Thoracic aorta (tissue), 2 donors: ENCODE measurements at regions not wholly inside any gene's neighbourhood (a gene's known extent, or its start where the extent isn't known, plus 50 kb on each side); places are given as distances from the start of the nearest gene placed in this dataset.
"Not testable (repeated sequence)": the region's sequence is repeated elsewhere in the genome, so short reads cannot be mapped to it uniquely, and the experiment has no call there.

Source experiments
- ATAC-seq: fragments of 150-250 bp; one replicate; pipeline ENCODE4 v1.8.0; 2017; ENCODE audit warnings: low read depth; ENCODE audit not compliant: insufficient number of reproducible peaks, low FRiP score
- DNase-seq: peaks from one replicate; pipeline ENCODE4 v3.0.0-alpha.2; 2020; ENCODE audit warnings: low spot score
- H3K27ac ChIP-seq, 2 donors: fragments of 200-600 bp; sonication (generic); 1 replicate in 1 of 2; 2 replicates in 1 of 2; pipeline ENCODE4 v1.5.1; 2016; ENCODE audit warnings: mild to moderate bottlenecking in 2 of 2, moderate library complexity in 2 of 2
- H3K27me3 ChIP-seq: fragments of 200-600 bp; sonication (generic); replicated peaks from 2 replicates; pipeline ENCODE4 v1.6.0; 2016; ENCODE audit warnings: mild to moderate bottlenecking; ENCODE audit not compliant: insufficient read depth
- H3K36me3 ChIP-seq: fragments of 200-600 bp; sonication (generic); one replicate; pipeline ENCODE4 v1.5.1; 2016
- H3K4me1 ChIP-seq, 2 donors: fragments of 200-600 bp; sonication (generic); 1 replicate in 1 of 2; 2 replicates in 1 of 2; pipeline versions ENCODE4 v1.5.1 to v1.6.0; 2016; ENCODE audit warnings: low read depth in 2 of 2, mild to moderate bottlenecking in 1 of 2; ENCODE audit not compliant: control insufficient read depth in 1 of 2
- H3K4me3 ChIP-seq: fragments of 200-600 bp; sonication (generic); 2 replicates; pipeline ENCODE4 v1.5.1; 2016; ENCODE audit warnings: mild to moderate bottlenecking
- H3K9me3 ChIP-seq: fragments of 200-600 bp; sonication (generic); 2 replicates; pipeline ENCODE4 v1.5.1; 2016

- not testable (repeated sequence) for ATAC-seq, H3K9me3 ChIP-seq, DNase-seq, H3K27ac ChIP-seq, H3K4me3 ChIP-seq, H3K27me3 ChIP-seq, H3K36me3 ChIP-seq, H3K4me1 ChIP-seq
These were observed 199.4 kb downstream of the BANP start for GRCh38 chr16:88150456-88151128.

- not testable (repeated sequence) for H3K36me3 ChIP-seq, H3K27ac ChIP-seq, DNase-seq, H3K27me3 ChIP-seq, H3K9me3 ChIP-seq, H3K4me3 ChIP-seq, ATAC-seq, H3K4me1 ChIP-seq
These were observed 199.9 kb downstream of the BANP start for GRCh38 chr16:88151129-88151499.

- not testable (repeated sequence) for H3K36me3 ChIP-seq, ATAC-seq, H3K4me1 ChIP-seq, H3K27me3 ChIP-seq, H3K4me3 ChIP-seq, H3K27ac ChIP-seq, H3K9me3 ChIP-seq, DNase-seq
These were observed 200.9 kb downstream of the BANP start for GRCh38 chr16:88151859-88152843.

GRCh38 chr16:88152879-88153278 lies 201.6 kb downstream of the BANP start:
- H3K4me3 ChIP-seq, H3K4me1 ChIP-seq, H3K27me3 ChIP-seq, DNase-seq, H3K9me3 ChIP-seq, ATAC-seq, H3K36me3 ChIP-seq, H3K27ac ChIP-seq: not testable (repeated sequence)

GRCh38 chr16:88153516-88153915 lies 202.3 kb downstream of the BANP start:
- DNase-seq, ATAC-seq, H3K27me3 ChIP-seq, H3K9me3 ChIP-seq, H3K27ac ChIP-seq, H3K36me3 ChIP-seq, H3K4me3 ChIP-seq, H3K4me1 ChIP-seq: not testable (repeated sequence)

GRCh38 chr16:88154886-88155285 lies 203.7 kb downstream of the BANP start:
- H3K4me3 ChIP-seq, H3K27me3 ChIP-seq, H3K27ac ChIP-seq, ATAC-seq, H3K4me1 ChIP-seq, H3K36me3 ChIP-seq, DNase-seq, H3K9me3 ChIP-seq: not testable (repeated sequence)

- not testable (repeated sequence) for DNase-seq, H3K27me3 ChIP-seq, H3K4me3 ChIP-seq, H3K4me1 ChIP-seq, H3K27ac ChIP-seq, H3K9me3 ChIP-seq, H3K36me3 ChIP-seq, ATAC-seq
These were observed 204.4 kb downstream of the BANP start for GRCh38 chr16:88155681-88156080.

- ATAC-seq, H3K27ac ChIP-seq, H3K4me3 ChIP-seq, DNase-seq, H3K9me3 ChIP-seq, H3K4me1 ChIP-seq, H3K27me3 ChIP-seq, H3K36me3 ChIP-seq: not testable (repeated sequence)
These were observed 205.5 kb downstream of the BANP start for GRCh38 chr16:88156640-88157283.

- DNase-seq, H3K4me1 ChIP-seq, ATAC-seq: not testable (repeated sequence)
These were observed 206.5 kb downstream of the BANP start for GRCh38 chr16:88157686-88158085.

GRCh38 chr16:88158256-88159045 lies 207.2 kb downstream of the BANP start:
- H3K4me1 ChIP-seq, H3K27ac ChIP-seq, H3K36me3 ChIP-seq, H3K9me3 ChIP-seq, H3K4me3 ChIP-seq, ATAC-seq, DNase-seq, H3K27me3 ChIP-seq: not testable (repeated sequence)

More at GRCh38 chr16:88157686-88158085, 206.5 kb downstream of the BANP start:
- not testable (repeated sequence) for H3K36me3 ChIP-seq, H3K9me3 ChIP-seq, H3K27ac ChIP-seq, H3K4me3 ChIP-seq, H3K27me3 ChIP-seq

- H3K4me1 ChIP-seq, H3K36me3 ChIP-seq, ATAC-seq, DNase-seq, H3K27me3 ChIP-seq, H3K9me3 ChIP-seq, H3K4me3 ChIP-seq, H3K27ac ChIP-seq: not testable (repeated sequence)
These were observed 208.0 kb downstream of the BANP start for GRCh38 chr16:88159046-88159896.
